Activated CD4-positive, alpha-beta memory T cell treated with anti-CD3 and anti-CD28 coated beads for 36 hours (primary cell): ENCODE measurements at regions not wholly inside any gene's neighbourhood (a gene's known extent, or its start where the extent isn't known, plus 50 kb on each side); places are given as distances from the start of the nearest gene placed in this dataset.

ENCODE experiments used
- CTCF ChIA-PET: fragments of 350-600 bp; sonication (Branson Sonifier 250); formaldehyde crosslinking; loops from one replicate; lab custom pipeline; 2021; ENCODE audit warnings: antibody characterized with exemption, inconsistent platforms; lab: Charles Lee
- POLR2A ChIA-PET: fragments of 350-600 bp; sonication (Branson Sonifier 250); formaldehyde crosslinking; loops from one replicate; lab custom pipeline; 2021; ENCODE audit warnings: antibody characterized with exemption; lab: Charles Lee
- DNase-seq: peaks from one replicate; pipeline ENCODE4 v3.0.0-alpha.2; 2020
- H3K27ac Mint-ChIP-seq: one replicate; pipeline ENCODE4 v1.8.0; 2021; ENCODE audit warnings: mixed read lengths
- H3K27me3 Mint-ChIP-seq: one replicate; pipeline ENCODE4 v1.8.0; 2021; ENCODE audit warnings: mixed read lengths
- H3K36me3 Mint-ChIP-seq: one replicate; pipeline ENCODE4 v1.8.0; 2021; ENCODE audit warnings: mixed read lengths
- H3K4me1 Mint-ChIP-seq: one replicate; pipeline ENCODE4 v1.8.0; 2021; ENCODE audit warnings: low read depth, mixed read lengths
- H3K4me3 Mint-ChIP-seq: one replicate; pipeline ENCODE4 v1.8.0; 2021; ENCODE audit warnings: mild to moderate bottlenecking, mixed read lengths
- H3K9me3 Mint-ChIP-seq: one replicate; pipeline ENCODE4 v1.8.0; 2021; ENCODE audit warnings: mixed read lengths
- intact Hi-C: fragments of 100-400 bp; cut with micrococcal nuclease; formaldehyde crosslinking; loops from one replicate; pipeline ENCODE4 v1.15.1; 2023

DNA sequence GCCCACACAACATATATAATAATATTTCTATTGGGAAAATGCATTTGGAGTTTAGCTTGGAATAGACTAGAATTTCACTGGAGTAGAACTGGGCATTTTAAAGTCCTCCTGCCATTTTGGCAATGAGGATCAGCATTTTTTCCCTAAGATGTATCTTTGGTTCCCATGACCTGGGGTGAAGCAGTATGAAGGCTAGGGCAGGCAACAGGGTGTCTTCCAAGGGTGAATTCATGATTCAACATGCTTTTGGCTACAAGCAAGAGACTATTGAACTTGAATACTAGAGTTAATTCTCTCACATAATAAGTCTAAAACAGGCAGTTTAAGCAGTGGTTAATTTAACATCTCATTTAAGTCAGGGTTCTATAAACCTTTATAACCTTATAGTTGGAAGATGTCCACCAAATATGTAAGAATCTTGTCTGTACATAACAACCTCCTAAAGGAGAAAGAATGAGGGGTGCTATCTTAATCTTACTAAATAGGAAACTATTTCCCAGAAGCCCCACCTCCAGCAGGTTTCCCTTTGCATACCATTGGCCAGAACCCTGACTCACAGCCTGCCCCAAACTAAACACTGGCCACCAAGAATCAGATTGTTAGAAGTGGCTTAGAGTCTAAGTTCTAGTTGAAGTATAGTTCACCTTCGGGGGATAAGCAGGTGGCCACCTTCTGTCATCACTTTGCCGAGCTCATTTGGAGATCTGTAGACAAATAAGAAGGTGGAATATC, 96.0 kb upstream of the PRPS1L1 start:
- Mint-ChIP-seq H3K27me3 (peaks cover 2% of the 10 kb centered on the region), H3K36me3 (no peaks in the 10 kb centered on the region), H3K9me3 (no peaks in the 10 kb centered on the region), H3K27ac (no peak overlapping the region), H3K4me1 (no peaks in the 10 kb centered on the region), H3K4me3 (no peak overlapping the region)
- ChIA-PET CTCF (interaction anchor here (0.8 to 1.4 kb wide), 2 partner anchors 353 to 354 kb away, joined by 3 read pairs; no protein-coding TSS in a partner anchor), POLR2A (no interaction called here)
- no peak for DNase-seq
- intact Hi-C loops = no loop called here

DNA sequence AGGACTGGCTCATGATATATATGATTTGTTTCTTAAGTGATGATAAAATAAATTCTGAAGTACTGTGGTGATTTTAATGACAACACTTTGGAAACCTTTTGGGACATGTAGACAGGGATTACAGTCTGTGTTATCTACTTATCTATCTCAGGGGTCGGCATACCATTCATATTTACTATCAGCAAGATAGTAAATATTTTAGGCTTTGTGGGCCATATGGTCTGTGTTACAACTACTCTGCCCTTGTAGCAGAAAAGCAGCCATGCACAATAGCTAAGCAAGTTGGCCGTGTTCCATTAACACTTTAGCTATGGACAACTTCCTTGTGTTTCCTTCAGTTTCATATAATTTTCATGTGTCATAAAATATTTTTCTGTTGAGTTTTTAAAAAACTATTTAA, 97.8 kb upstream of the PRPS1L1 start:
- no peaks in the 10 kb centered on the region for H3K4me1 Mint-ChIP-seq

DNA sequence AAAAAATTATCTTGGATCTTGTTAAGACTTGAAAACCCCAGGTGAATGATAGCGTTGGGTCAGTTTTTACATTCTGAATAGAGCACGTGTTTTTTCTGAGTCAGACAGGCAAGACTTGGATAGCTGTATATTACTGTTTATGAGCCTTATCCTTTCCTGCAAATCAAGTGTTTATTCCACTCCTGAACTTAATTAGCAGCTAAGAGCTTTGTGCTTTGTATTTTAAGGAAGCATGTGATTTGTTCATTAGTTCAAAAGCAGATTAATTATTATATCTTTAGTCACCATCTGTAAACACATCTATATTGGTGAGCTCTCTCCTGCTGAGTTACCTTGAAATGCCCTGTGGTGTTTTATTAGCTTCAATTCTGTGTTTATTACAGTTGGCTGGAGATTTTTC, 98.6 kb upstream of the PRPS1L1 start:
- Mint-ChIP-seq H3K4me3 (no peak overlapping the region), H3K27ac (no peak overlapping the region), H3K27me3 (peaks cover 5% of the 10 kb centered on the region), H3K4me1 (no peaks in the 10 kb centered on the region), H3K9me3 (no peaks in the 10 kb centered on the region), H3K36me3 (no peaks in the 10 kb centered on the region)
- DNase-seq = no peak
- ChIA-PET POLR2A (no interaction called here), CTCF (no interaction called here)
- intact Hi-C loops = no loop called here

More for the DNA sequence above, 97.8 kb upstream of the PRPS1L1 start:
- no peaks in the 10 kb centered on the region for H3K9me3 Mint-ChIP-seq
- H3K27ac Mint-ChIP-seq = no peak overlapping the region
- peaks cover 5% of the 10 kb centered on the region for H3K27me3 Mint-ChIP-seq
- H3K36me3 Mint-ChIP-seq = no peaks in the 10 kb centered on the region
- H3K4me3 Mint-ChIP-seq = no peak overlapping the region
- POLR2A ChIA-PET = no interaction called here
- intact Hi-C loops = no loop called here
- DNase-seq = no peak
- CTCF ChIA-PET = no interaction called here

DNA sequence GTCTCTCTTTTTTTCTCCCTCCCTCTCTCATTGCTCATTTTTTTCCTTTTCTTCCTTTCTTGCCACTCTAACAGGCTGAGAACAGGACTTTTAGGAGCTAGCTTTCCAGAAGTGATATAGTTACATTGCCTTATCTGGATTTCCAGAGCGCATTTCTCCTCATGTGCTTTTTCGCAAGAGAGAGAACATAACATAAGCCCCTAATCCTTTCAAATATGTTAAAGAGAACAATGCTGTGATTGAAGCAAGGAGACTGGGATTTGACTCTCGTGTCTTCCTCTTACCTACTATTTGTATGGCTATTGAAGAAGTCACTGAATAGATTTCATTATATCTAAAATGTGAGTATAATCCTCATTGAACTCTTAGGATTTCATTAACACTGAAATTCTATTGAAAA, 101.2 kb upstream of the PRPS1L1 start:
- Mint-ChIP-seq H3K9me3 (no peaks in the 10 kb centered on the region), H3K27me3 (peaks cover 5% of the 10 kb centered on the region), H3K36me3 (no peaks in the 10 kb centered on the region), H3K4me3 (no peak overlapping the region), H3K27ac (no peak overlapping the region), H3K4me1 (no peaks in the 10 kb centered on the region)
- intact Hi-C loops = no loop called here
- ChIA-PET CTCF (no interaction called here), POLR2A (no interaction called here)
- DNase-seq = no peak

DNA sequence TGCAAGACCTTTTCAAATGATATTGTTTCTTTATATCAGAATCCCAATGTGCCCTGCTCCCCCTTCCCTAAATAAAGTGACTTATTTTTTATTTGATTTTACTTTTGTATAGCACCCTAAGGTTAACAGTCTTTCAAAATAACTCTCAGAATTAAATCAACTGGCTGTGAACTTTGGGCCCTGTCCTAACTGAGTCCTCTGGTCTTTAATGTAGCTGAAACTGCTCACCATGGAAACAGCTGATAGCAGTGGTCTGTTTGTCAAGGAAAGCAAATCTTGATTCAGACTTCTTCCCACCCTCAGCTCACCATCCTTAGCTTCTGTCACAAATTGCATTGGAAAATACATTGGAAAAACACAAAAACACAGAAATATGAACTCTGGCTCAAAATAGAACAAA, 105.2 kb upstream of the PRPS1L1 start:
- peaks cover 3% of the 10 kb centered on the region for H3K27me3 Mint-ChIP-seq
- H3K9me3 Mint-ChIP-seq = no peaks in the 10 kb centered on the region
- H3K36me3 Mint-ChIP-seq = no peaks in the 10 kb centered on the region
- H3K27ac Mint-ChIP-seq = no peak overlapping the region
- intact Hi-C loops = no loop called here
- POLR2A ChIA-PET = no interaction called here
- H3K4me3 Mint-ChIP-seq = no peak overlapping the region
- no peak for DNase-seq
- CTCF ChIA-PET = no interaction called here
- H3K4me1 Mint-ChIP-seq = no peaks in the 10 kb centered on the region

DNA sequence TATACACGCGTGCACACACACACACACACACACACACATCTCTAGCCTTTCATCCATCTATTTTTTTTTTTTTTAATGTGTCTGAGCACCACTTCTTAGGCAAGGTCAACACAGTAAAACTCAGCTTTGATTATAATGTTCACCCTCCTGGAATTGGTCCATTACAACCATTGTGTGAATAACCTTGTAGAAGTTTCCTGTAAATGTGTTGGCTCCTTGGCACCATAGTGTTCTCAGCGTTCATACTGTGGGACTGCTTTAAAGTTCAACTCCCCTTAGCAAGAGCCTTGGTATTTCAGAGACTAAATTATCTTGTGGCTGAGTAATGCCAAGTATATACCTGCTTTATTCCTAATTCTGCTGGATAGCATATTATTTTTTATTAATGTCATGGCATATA, 106.3 kb upstream of the PRPS1L1 start:
- ChIA-PET CTCF (no interaction called here), POLR2A (no interaction called here)
- Mint-ChIP-seq H3K27ac (no peak overlapping the region), H3K36me3 (no peaks in the 10 kb centered on the region), H3K27me3 (peaks cover 2% of the 10 kb centered on the region), H3K4me1 (no peaks in the 10 kb centered on the region), H3K9me3 (no peaks in the 10 kb centered on the region), H3K4me3 (no peak overlapping the region)
- intact Hi-C loops = no loop called here
- DNase-seq = no peak

DNA sequence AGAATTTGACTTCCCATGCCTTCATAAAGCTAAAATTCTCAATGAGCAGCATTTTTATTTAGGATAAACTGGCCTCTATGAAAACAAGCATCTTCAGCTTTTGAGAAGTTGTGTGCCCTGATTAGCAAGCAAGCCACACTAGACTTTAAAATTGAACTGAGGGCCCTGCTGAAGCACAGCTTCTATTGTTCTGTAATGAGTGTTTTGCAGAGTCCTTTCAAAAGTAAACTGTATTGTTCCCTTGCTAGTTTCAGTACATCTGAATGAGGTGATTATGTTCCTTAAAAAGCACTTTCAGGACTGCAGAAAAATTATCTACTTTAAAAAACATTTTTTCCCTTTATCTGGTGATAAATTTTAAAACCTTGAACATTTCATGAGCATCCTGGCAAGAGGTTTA, 113.3 kb upstream of the PRPS1L1 start:
- no peak for DNase-seq
- H3K9me3 Mint-ChIP-seq = no peaks in the 10 kb centered on the region
- ChIA-PET POLR2A (no interaction called here), CTCF (no interaction called here)
- no peak overlapping the region for H3K27ac Mint-ChIP-seq
- H3K27me3 Mint-ChIP-seq = no peaks in the 10 kb centered on the region
- H3K4me3 Mint-ChIP-seq = no peak overlapping the region
- no peaks in the 10 kb centered on the region for H3K36me3 Mint-ChIP-seq
- no peaks in the 10 kb centered on the region for H3K4me1 Mint-ChIP-seq
- intact Hi-C loops = no loop called here

DNA sequence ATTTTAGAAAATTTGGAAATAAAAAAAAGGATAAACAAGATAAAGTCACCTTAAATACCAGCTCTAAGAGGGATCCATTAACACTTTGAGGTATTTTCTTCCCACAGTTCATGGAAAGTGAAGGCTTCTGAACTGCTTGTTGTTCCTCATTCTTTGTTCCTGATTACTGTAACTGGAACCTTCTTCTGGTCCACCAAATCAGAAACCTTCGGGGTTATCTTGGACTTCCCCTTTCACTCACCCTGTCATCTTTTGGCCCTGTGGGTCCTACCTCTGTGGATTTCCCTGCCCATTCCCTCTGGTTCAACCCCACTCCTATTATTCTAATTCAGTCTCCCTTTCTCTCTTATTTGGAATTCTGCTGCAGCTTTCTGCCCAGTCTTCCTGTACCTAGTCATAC, 116.5 kb upstream of the PRPS1L1 start:
- Mint-ChIP-seq H3K36me3 (no peaks in the 10 kb centered on the region), H3K4me1 (no peaks in the 10 kb centered on the region), H3K27me3 (peaks cover 3% of the 10 kb centered on the region), H3K4me3 (no peak overlapping the region), H3K27ac (no peak overlapping the region), H3K9me3 (no peaks in the 10 kb centered on the region)
- intact Hi-C loops = no loop called here
- ChIA-PET CTCF (no interaction called here), POLR2A (no interaction called here)
- no peak for DNase-seq

DNA sequence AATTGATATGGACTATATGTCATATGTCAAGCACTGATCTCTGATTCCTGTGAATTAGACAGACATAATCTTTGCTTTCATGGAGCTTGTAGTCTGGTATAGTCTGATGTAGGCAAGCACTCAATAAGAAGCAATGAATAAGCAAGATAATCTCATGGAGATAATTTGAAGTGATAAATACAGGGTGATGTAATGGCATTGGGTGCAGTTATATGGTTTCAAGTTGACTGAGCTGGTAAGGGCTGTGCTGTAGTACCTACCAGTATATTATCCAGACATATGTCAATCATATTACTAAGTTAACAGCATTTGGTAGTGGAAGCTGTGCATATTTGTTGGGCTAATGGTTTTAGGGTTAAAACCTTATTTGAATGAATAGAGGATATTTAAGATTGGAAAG, 117.5 kb upstream of the PRPS1L1 start:
- Mint-ChIP-seq H3K27ac (no peak overlapping the region), H3K4me1 (no peaks in the 10 kb centered on the region), H3K36me3 (no peaks in the 10 kb centered on the region), H3K9me3 (no peaks in the 10 kb centered on the region), H3K4me3 (no peak overlapping the region), H3K27me3 (peaks cover 3% of the 10 kb centered on the region)
- POLR2A ChIA-PET = no interaction called here
- DNase-seq = no peak
- CTCF ChIA-PET = no interaction called here
- intact Hi-C loops = no loop called here

DNA sequence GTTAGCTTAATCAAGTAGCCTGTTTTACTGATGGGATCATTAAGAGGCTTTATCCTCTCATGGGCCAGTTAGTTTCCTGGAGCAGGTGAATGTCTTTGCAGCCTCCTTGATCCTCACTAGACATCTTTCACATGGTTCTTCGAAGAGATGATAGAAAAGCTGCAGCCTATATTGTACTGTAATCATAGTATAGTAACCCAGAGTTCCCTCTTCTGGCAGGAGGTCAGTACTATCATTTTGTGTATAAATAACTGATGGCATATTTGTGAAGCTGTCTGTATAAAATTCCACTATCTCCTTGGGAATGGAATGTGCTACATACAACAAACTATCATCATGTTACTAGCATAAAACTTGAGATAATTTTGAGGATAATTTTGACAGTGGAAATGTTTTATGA, 123.8 kb upstream of the PRPS1L1 start:
- peaks cover 7% of the 10 kb centered on the region for H3K27me3 Mint-ChIP-seq
- ChIA-PET POLR2A (no interaction called here), CTCF (interaction anchor here (1.0 to 1.5 kb wide), 3 partner anchors 379 to 470 kb away, joined by 3 to 7 read pairs (median 4); no protein-coding TSS in a partner anchor)
- H3K27ac Mint-ChIP-seq = no peak overlapping the region
- H3K9me3 Mint-ChIP-seq = no peaks in the 10 kb centered on the region
- DNase-seq = no peak
- H3K4me1 Mint-ChIP-seq = no peaks in the 10 kb centered on the region
- intact Hi-C loops = no loop called here
- no peak overlapping the region for H3K4me3 Mint-ChIP-seq
- H3K36me3 Mint-ChIP-seq = no peaks in the 10 kb centered on the region

DNA sequence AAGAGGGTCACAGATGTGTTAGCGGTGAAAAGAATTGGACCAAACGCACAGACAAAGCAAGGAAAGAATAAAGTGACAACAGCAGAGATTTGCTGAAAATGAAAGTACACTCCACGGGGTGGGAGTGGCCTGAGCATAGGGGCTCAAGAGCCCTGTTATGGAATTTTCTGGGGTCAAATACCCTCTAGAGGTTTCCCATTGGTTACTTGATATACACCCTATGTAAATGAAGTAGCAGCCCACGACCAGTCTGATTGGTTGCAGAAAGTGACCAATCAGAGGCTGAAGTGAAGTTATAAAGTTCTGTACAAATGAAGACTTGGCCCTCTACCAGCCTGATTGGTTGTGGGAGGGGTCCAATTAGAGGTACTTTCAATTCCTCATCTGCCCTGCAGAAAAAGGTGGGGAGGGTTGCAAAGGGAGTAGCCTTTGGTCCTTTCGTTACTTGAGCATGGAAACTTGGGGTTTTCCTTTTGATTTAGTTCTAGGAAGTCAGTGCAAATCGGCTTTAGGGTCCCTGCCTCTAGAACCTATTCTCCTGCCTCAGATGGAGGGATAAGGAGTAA, 125.6 kb upstream of the PRPS1L1 start:
- no peaks in the 10 kb centered on the region for H3K9me3 Mint-ChIP-seq
- no peaks in the 10 kb centered on the region for H3K4me1 Mint-ChIP-seq
- H3K36me3 Mint-ChIP-seq = no peaks in the 10 kb centered on the region
- DNase-seq = no peak
- no peak overlapping the region for H3K4me3 Mint-ChIP-seq
- ChIA-PET CTCF (no interaction called here), POLR2A (no interaction called here)
- no peak overlapping the region for H3K27ac Mint-ChIP-seq
- H3K27me3 Mint-ChIP-seq = peaks cover 4% of the 10 kb centered on the region
- intact Hi-C loops = no loop called here

DNA sequence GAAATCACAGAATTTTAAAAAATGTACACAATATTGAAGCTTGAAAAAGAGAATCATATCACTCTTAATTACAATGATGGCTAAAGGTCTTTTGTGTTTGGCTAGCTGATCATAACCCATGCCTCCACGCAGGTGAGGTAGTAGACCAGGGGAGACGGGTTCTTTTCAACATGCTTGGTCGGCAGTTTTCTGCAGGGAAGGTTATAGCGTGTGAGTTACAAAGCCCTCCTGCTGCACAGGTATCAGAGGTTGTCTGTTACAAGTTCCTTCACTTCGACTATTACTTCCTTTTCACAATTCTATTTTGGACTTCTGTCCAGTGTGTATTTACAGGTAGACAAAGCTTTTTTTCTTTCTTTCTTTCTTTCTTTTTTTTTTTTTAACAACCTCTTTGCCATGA, 127.1 kb upstream of the PRPS1L1 start:
- no peak overlapping the region for H3K27ac Mint-ChIP-seq
- H3K9me3 Mint-ChIP-seq = no peaks in the 10 kb centered on the region
- intact Hi-C loops = no loop called here
- CTCF ChIA-PET = no interaction called here
- no peaks in the 10 kb centered on the region for H3K36me3 Mint-ChIP-seq
- POLR2A ChIA-PET = no interaction called here
- H3K4me1 Mint-ChIP-seq = no peaks in the 10 kb centered on the region
- H3K4me3 Mint-ChIP-seq = no peak overlapping the region
- H3K27me3 Mint-ChIP-seq = peaks cover 4% of the 10 kb centered on the region
- no peak for DNase-seq

DNA sequence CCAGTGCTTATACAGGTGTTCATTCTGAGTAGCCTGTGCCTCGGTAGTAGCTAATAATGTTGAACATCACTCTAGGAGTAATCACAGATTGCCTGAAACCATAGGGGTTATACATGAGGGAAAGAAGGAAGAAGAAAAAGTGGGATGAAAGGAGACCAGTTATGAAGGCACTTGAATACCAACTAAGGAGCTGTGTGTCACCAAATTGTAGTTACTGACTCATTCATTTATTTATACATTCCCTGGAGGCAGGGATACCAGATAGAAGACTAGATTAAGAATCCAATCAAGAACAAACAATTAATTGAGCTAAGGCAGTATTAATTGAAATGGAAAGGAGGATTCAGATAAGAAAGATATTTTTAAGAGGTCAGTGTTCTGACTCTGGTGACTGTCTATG, 129.6 kb upstream of the PRPS1L1 start:
- ChIA-PET POLR2A (no interaction called here), CTCF (no interaction called here)
- peaks cover 4% of the 10 kb centered on the region for H3K27me3 Mint-ChIP-seq
- H3K9me3 Mint-ChIP-seq = no peaks in the 10 kb centered on the region
- no peak for DNase-seq
- H3K27ac Mint-ChIP-seq = no peak overlapping the region
- H3K4me1 Mint-ChIP-seq = no peaks in the 10 kb centered on the region
- no peak overlapping the region for H3K4me3 Mint-ChIP-seq
- intact Hi-C loops = no loop called here
- H3K36me3 Mint-ChIP-seq = no peaks in the 10 kb centered on the region
